Naive thymus-derived CD4-positive, alpha-beta T cell (primary cell): ENCODE measurements at regions not wholly inside any gene's neighbourhood (a gene's known extent, or its start where the extent isn't known, plus 50 kb on each side); places are given as distances from the start of the nearest gene placed in this dataset.

Source experiments
- ATAC-seq: fragments of 150-1000 bp; cut with Tn5 transposase; 2 replicates; pipeline ENCODE4 v1.10.0; 2021; ENCODE audit warnings: mild to moderate bottlenecking, moderate library complexity
- CTCF ChIA-PET: fragments of 350-600 bp; sonication (Branson Sonifier 250); formaldehyde crosslinking; loops from one replicate; lab custom pipeline; 2021; ENCODE audit warnings: antibody characterized with exemption; lab: Charles Lee
- POLR2A ChIA-PET: fragments of 350-600 bp; sonication (Branson Sonifier 250); formaldehyde crosslinking; loops from one replicate; lab custom pipeline; 2021; ENCODE audit warnings: antibody characterized with exemption, inconsistent platforms; lab: Charles Lee
- DNase-seq, 9 donors: peaks; one replicate each; pipeline versions ENCODE4 v3.0.0 to v3.0.0-alpha.2; 2020 to 2022; ENCODE audit warnings: mixed read lengths in 1 of 9
- H3K27ac ChIP-seq: one replicate; pipeline ENCODE4 v1.7.0; 2013; ENCODE audit warnings: mild to moderate bottlenecking, low read depth, low read length, moderate library complexity
- H3K27me3 ChIP-seq, 2 donors: one replicate each; pipeline ENCODE4 v1.7.0; 2013; ENCODE audit warnings: low read length in 2 of 2, mild to moderate bottlenecking in 2 of 2, moderate library complexity in 2 of 2; ENCODE audit not compliant: control insufficient read depth in 2 of 2, insufficient read depth in 2 of 2
- H3K36me3 ChIP-seq, 3 experiments: 1 replicate in 2 of 3; 2 replicates in 1 of 3; pipeline ENCODE4 v1.7.0; 2013; ENCODE audit warnings: low read length in 3 of 3, mild to moderate bottlenecking in 3 of 3, moderate library complexity in 1 of 3; ENCODE audit not compliant: insufficient read depth in 3 of 3, control insufficient read depth in 2 of 3
- H3K4me1 ChIP-seq, 2 donors: one replicate each; pipeline ENCODE4 v1.7.0; 2013; ENCODE audit warnings: low read length in 2 of 2, mild to moderate bottlenecking in 2 of 2, moderate library complexity in 1 of 2; ENCODE audit not compliant: control insufficient read depth in 2 of 2, insufficient read depth in 2 of 2
- H3K4me3 ChIP-seq: 2 replicates; pipeline ENCODE4 v1.7.0; 2013; ENCODE audit warnings: mild to moderate bottlenecking, low read length
- H3K9me3 ChIP-seq, 3 experiments: 1 replicate in 2 of 3; 2 replicates in 1 of 3; pipeline ENCODE4 v1.7.0; 2013; ENCODE audit warnings: low read length in 3 of 3; ENCODE audit not compliant: control insufficient read depth in 2 of 3
- H3K27ac Mint-ChIP-seq, 9 donors: one replicate each; pipeline ENCODE4 v1.8.0; 2020 to 2022; ENCODE audit warnings: mixed read lengths in 9 of 9, mild to moderate bottlenecking in 8 of 9, moderate library complexity in 5 of 9, inconsistent platforms in 2 of 9
- H3K27me3 Mint-ChIP-seq, 5 donors: one replicate each; pipeline ENCODE4 v1.8.0; 2021 to 2022; ENCODE audit warnings: mixed read lengths in 5 of 5, mild to moderate bottlenecking in 1 of 5
- H3K36me3 Mint-ChIP-seq, 5 donors: one replicate each; pipeline ENCODE4 v1.8.0; 2020 to 2022; ENCODE audit warnings: mixed read lengths in 5 of 5, mild to moderate bottlenecking in 3 of 5, inconsistent platforms in 1 of 5
- H3K4me1 Mint-ChIP-seq, 7 donors: one replicate each; pipeline ENCODE4 v1.8.0; 2020 to 2022; ENCODE audit warnings: mixed read lengths in 7 of 7, mild to moderate bottlenecking in 3 of 7, inconsistent platforms in 1 of 7
- H3K4me3 Mint-ChIP-seq, 10 donors: one replicate each; pipeline ENCODE4 v1.8.0; 2020 to 2022; ENCODE audit warnings: mild to moderate bottlenecking in 10 of 10, mixed read lengths in 10 of 10, moderate library complexity in 6 of 10, inconsistent platforms in 2 of 10
- H3K9me3 Mint-ChIP-seq, 11 donors: one replicate each; pipeline ENCODE4 v1.8.0; 2020 to 2022; ENCODE audit warnings: mixed read lengths in 11 of 11, mild to moderate bottlenecking in 4 of 11, inconsistent platforms in 1 of 11, moderate library complexity in 1 of 11
- intact Hi-C, 2 donors: fragments of 100-400 bp; cut with micrococcal nuclease; formaldehyde crosslinking; loops; one replicate each; pipeline ENCODE4 v1.15.1; 2023

GRCh38 chr14:86943391-86944365 lies 1049.3 kb downstream of the GALC start:
- ChIA-PET POLR2A (no interaction called here), CTCF (no interaction called here)
- intact Hi-C loops, result no loop called here

GRCh38 chr14:86942936-86943335 lies 1050.0 kb downstream of the GALC start:
- H3K27ac Mint-ChIP-seq, result no peak overlapping the region
- H3K9me3 Mint-ChIP-seq, result peaks cover 0 to 10% (median 4%) of the 10 kb centered on the region in 11 donors
- no peaks in the 10 kb centered on the region for H3K4me1 Mint-ChIP-seq
- POLR2A ChIA-PET, result no interaction called here
- no peak for DNase-seq
- intact Hi-C loops, result no loop called here
- H3K36me3 Mint-ChIP-seq, result no peaks in the 10 kb centered on the region
- Histone ChIP-seq H3K27ac (no peak overlapping the region), H3K4me1 (no peaks in the 10 kb centered on the region), H3K27me3 (no peaks in the 10 kb centered on the region), H3K36me3 (no peaks in the 10 kb centered on the region), H3K9me3 (no peaks in the 10 kb centered on the region), H3K4me3 (no peak overlapping the region)
- no peak for ATAC-seq
- no peak overlapping the region for H3K4me3 Mint-ChIP-seq
- CTCF ChIA-PET, result no interaction called here
- no peaks in the 10 kb centered on the region for H3K27me3 Mint-ChIP-seq

More at GRCh38 chr14:86943391-86944365, 1049.3 kb downstream of the GALC start:
- no peaks in the 10 kb centered on the region for H3K4me1 Mint-ChIP-seq
- DNase-seq (no peak), ATAC-seq (no peak)
- Histone ChIP-seq H3K27ac (no peak overlapping the region), H3K4me1 (no peaks in the 10 kb centered on the region), H3K4me3 (no peak overlapping the region), H3K9me3 (no peaks in the 10 kb centered on the region), H3K27me3 (no peaks in the 10 kb centered on the region), H3K36me3 (no peaks in the 10 kb centered on the region)
- peaks cover 0 to 10% (median 2%) of the 10 kb centered on the region in 11 donors for H3K9me3 Mint-ChIP-seq
- H3K4me3 Mint-ChIP-seq, result no peak overlapping the region
- no peaks in the 10 kb centered on the region for H3K36me3 Mint-ChIP-seq
- H3K27ac Mint-ChIP-seq, result peak overlapping the region in 1 of 9 donors; percentile 55
- H3K27me3 Mint-ChIP-seq, result no peaks in the 10 kb centered on the region

DNA sequence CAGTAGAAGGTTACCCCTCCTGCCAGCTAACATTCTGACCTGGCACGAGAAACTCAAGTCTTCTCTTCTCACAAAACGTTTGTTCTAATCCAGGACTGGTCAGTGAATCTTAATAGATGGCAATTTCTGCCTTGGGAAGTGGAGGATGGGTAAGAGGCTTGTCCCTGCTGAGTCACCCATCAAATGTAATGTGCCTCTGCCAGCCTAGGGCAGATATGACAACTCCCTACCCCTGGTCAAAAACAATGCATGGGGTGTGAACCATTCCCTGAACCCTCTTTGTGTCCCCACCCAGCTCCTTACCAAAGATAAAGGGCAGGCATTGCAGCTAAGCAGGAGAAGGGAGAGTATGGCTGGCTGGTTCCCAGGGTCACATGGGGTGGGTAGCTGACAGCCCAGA lies 1052.9 kb downstream of the GALC start:
- Mint-ChIP-seq H3K4me1 (no peaks in the 10 kb centered on the region), H3K36me3 (no peaks in the 10 kb centered on the region), H3K27ac (no peak overlapping the region), H3K9me3 (peaks cover 0 to 11% (median 4%) of the 10 kb centered on the region in 11 donors), H3K4me3 (no peak overlapping the region), H3K27me3 (no peaks in the 10 kb centered on the region)
- intact Hi-C loops, result no loop called here
- H3K27me3 ChIP-seq, result no peaks in the 10 kb centered on the region
- H3K4me1 ChIP-seq, result no peaks in the 10 kb centered on the region
- no peaks in the 10 kb centered on the region for H3K36me3 ChIP-seq
- no peak overlapping the region for H3K27ac ChIP-seq
- H3K4me3 ChIP-seq, result no peak overlapping the region
- DNase-seq, result no peak
- ChIA-PET POLR2A (no interaction called here), CTCF (no interaction called here)
- H3K9me3 ChIP-seq, result no peaks in the 10 kb centered on the region
- no peak for ATAC-seq

DNA sequence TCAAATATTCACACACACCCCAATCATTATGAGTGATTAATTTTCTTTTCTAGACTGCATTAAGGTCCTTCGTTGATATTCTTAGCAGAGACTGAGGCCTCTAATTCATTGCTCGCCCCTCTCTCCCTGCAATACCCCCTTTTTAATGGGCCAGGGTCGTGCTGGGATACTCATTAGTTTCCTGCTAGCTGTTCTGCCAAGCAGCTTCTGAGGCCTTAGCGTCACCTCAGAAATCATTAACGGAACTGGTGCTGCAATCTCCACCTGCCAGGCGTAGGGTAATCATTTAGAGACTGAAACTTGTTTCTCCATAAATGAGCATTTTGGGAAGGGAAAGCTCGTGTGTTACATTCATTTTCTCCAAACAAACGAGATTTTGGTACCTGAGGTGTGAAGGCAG lies 1054.7 kb downstream of the GALC start:
- H3K36me3 Mint-ChIP-seq, result no peaks in the 10 kb centered on the region
- Histone ChIP-seq H3K36me3 (no peaks in the 10 kb centered on the region), H3K4me3 (no peak overlapping the region), H3K27me3 (no peaks in the 10 kb centered on the region), H3K4me1 (no peaks in the 10 kb centered on the region), H3K27ac (no peak overlapping the region), H3K9me3 (no peaks in the 10 kb centered on the region)
- ChIA-PET CTCF (no interaction called here), POLR2A (no interaction called here)
- no peak for DNase-seq
- ATAC-seq, result no peak
- H3K4me1 Mint-ChIP-seq, result no peaks in the 10 kb centered on the region
- intact Hi-C loops, result no loop called here
- H3K9me3 Mint-ChIP-seq, result peaks cover 0 to 11% (median 4%) of the 10 kb centered on the region in 11 donors
- no peaks in the 10 kb centered on the region for H3K27me3 Mint-ChIP-seq
- H3K27ac Mint-ChIP-seq, result no peak overlapping the region
- H3K4me3 Mint-ChIP-seq, result no peak overlapping the region

- Histone ChIP-seq H3K27ac (no peak overlapping the region), H3K4me1 (no peaks in the 10 kb centered on the region), H3K36me3 (no peaks in the 10 kb centered on the region), H3K4me3 (no peak overlapping the region), H3K9me3 (no peaks in the 10 kb centered on the region), H3K27me3 (no peaks in the 10 kb centered on the region)
- ATAC-seq (no peak), DNase-seq (no peak)
- ChIA-PET POLR2A (no interaction called here), CTCF (no interaction called here)
- no peaks in the 10 kb centered on the region for H3K36me3 Mint-ChIP-seq
- H3K9me3 Mint-ChIP-seq, result peaks cover 0 to 10% (median 3%) of the 10 kb centered on the region in 11 donors
- intact Hi-C loops, result no loop called here
- H3K27ac Mint-ChIP-seq, result no peak overlapping the region
- no peaks in the 10 kb centered on the region for H3K4me1 Mint-ChIP-seq
- no peaks in the 10 kb centered on the region for H3K27me3 Mint-ChIP-seq
- H3K4me3 Mint-ChIP-seq, result no peak overlapping the region
Observed at GRCh38 chr14:86936556-86936955, 1056.4 kb downstream of the GALC start.

DNA sequence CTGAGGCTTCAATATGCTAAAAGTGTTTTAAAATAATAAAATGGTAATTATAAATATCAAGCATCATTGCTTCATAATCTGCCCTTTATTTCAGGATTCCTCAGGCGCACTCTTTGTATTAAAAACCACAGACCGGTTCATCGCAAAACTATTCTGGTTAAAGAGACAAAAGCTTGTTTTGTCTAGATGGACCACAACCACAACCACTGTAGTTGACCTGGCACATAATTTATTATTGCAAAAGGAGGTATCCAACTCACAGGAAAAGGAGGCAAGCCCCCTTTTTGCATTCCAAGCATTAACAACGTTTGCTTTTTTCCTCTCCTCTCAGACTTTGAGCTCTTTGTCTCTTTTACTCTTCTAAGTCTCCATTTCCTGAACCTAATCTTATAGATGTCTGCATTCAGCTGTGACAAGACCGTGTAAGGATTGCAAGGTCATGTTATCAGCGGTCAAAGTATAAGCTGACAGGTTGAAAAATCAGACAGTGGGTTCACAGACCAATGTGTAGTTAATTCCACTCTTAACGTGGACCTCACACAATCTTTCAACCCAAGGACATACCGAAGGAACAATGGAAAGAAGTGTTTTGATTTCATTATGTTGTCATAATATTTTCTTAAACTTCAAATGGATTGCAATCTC lies 1057.6 kb downstream of the GALC start:
- POLR2A ChIA-PET, result no interaction called here

More for the DNA sequence above, 1057.6 kb downstream of the GALC start:
- CTCF ChIA-PET, result no interaction called here
- Mint-ChIP-seq H3K27me3 (no peaks in the 10 kb centered on the region), H3K4me1 (no peaks in the 10 kb centered on the region), H3K27ac (no peak overlapping the region), H3K36me3 (no peaks in the 10 kb centered on the region), H3K9me3 (peaks cover 0 to 10% (median 3%) of the 10 kb centered on the region in 11 donors), H3K4me3 (no peak overlapping the region)
- intact Hi-C loops, result no loop called here
- no peaks in the 10 kb centered on the region for H3K4me1 ChIP-seq
- no peaks in the 10 kb centered on the region for H3K27me3 ChIP-seq
- no peaks in the 10 kb centered on the region for H3K9me3 ChIP-seq
- H3K27ac ChIP-seq, result no peak overlapping the region
- no peaks in the 10 kb centered on the region for H3K36me3 ChIP-seq
- DNase-seq, result no peak
- ATAC-seq, result no peak
- no peak overlapping the region for H3K4me3 ChIP-seq
